WTC11 (cell line): ENCODE measurements at regions not wholly inside any gene's neighbourhood (a gene's known extent, or its start where the extent isn't known, plus 50 kb on each side); places are given as distances from the start of the nearest gene placed in this dataset.

Experiments
- ATAC-seq: fragments of 200-7000 bp; cut with Tn5 transposase; 2 replicates; pipeline ENCODE4 v1.10.0; 2021; ENCODE audit warnings: mild to moderate bottlenecking, moderate library complexity
- CTCF ChIA-PET: fragments of 300-600 bp; sonication (Branson Sonifier 250); formaldehyde crosslinking; loops from one replicate; lab custom pipeline; 2021; ENCODE audit warnings: antibody characterized with exemption; lab: Charles Lee
- POLR2A ChIA-PET: fragments of 350-600 bp; sonication (Branson Sonifier 250); formaldehyde crosslinking; loops from one replicate; lab custom pipeline; 2021; ENCODE audit warnings: antibody characterized with exemption; lab: Charles Lee
- DNase-seq: peaks from one replicate; pipeline ENCODE4 v3.0.0; 2021; ENCODE audit warnings: low spot score
- H3K27ac Mint-ChIP-seq: 2 replicates; pipeline ENCODE4 v1.8.0; 2021; ENCODE audit warnings: mixed read lengths
- H3K27me3 Mint-ChIP-seq: 2 replicates; pipeline ENCODE4 v1.8.0; 2021; ENCODE audit warnings: low read depth, mild to moderate bottlenecking, moderate library complexity, mixed read lengths
- H3K36me3 Mint-ChIP-seq: 2 replicates; pipeline ENCODE4 v1.8.0; 2021; ENCODE audit warnings: mixed read lengths
- H3K4me1 Mint-ChIP-seq: 2 replicates; pipeline ENCODE4 v1.8.0; 2022; ENCODE audit warnings: mixed read lengths
- H3K4me3 Mint-ChIP-seq: 2 replicates; pipeline ENCODE4 v1.8.0; 2021; ENCODE audit warnings: mild to moderate bottlenecking, moderate library complexity, mixed read lengths
- H3K9me3 Mint-ChIP-seq: 2 replicates; pipeline ENCODE4 v1.8.0; 2021; ENCODE audit warnings: mixed read lengths
- AR ChIP-seq: fragments of 250-450 bp; sonication (Bioruptor Pico); IDR thresholded peaks from 2 replicates; pipeline ENCODE4 v1.9.0; 2021; ENCODE audit warnings: mild to moderate bottlenecking
- ATF1 ChIP-seq: sonication (generic); formaldehyde crosslinking; IDR thresholded peaks from 2 replicates; pipeline ENCODE4 v1.8.1; 2023; ENCODE audit warnings: mild to moderate bottlenecking, moderate library complexity, missing genetic modification reagents
- CREB1 ChIP-seq: sonication (generic); formaldehyde crosslinking; IDR thresholded peaks from 2 replicates; pipeline ENCODE4 v1.8.0; 2023; ENCODE audit warnings: mild to moderate bottlenecking, missing genetic modification reagents
- CREM ChIP-seq: sonication (generic); formaldehyde crosslinking; IDR thresholded peaks from 2 replicates; pipeline ENCODE4 v1.8.1; 2022; ENCODE audit warnings: mild to moderate bottlenecking, missing genetic modification reagents, moderate library complexity
- CTCF ChIP-seq: fragments of 200-600 bp; IDR thresholded peaks from 2 replicates; pipeline ENCODE4 v1.8.0; 2022; ENCODE audit warnings: antibody characterized with exemption
- E2F4 ChIP-seq: sonication (generic); formaldehyde crosslinking; IDR thresholded peaks from 2 replicates; pipeline ENCODE4 v1.8.1; 2022; ENCODE audit warnings: low read depth, mild to moderate bottlenecking, moderate library complexity, missing genetic modification reagents, borderline replicate concordance
- EMX1 ChIP-seq: fragments of 250-450 bp; sonication (Bioruptor Pico); IDR thresholded peaks from 2 replicates; pipeline ENCODE4 v1.8.0; 2021; ENCODE audit warnings: mild to moderate bottlenecking
- GABPB1 ChIP-seq: sonication (generic); formaldehyde crosslinking; IDR thresholded peaks from 2 replicates; pipeline ENCODE4 v1.8.1; 2023; ENCODE audit warnings: mild to moderate bottlenecking, missing genetic modification reagents
- IRF1 ChIP-seq: sonication (generic); formaldehyde crosslinking; IDR thresholded peaks from 2 replicates; pipeline ENCODE4 v1.8.0; 2023; ENCODE audit warnings: missing genetic modification reagents
- NFATC4 ChIP-seq: fragments of 250-450 bp; sonication (Bioruptor Pico); IDR thresholded peaks from 2 replicates; pipeline ENCODE4 v1.9.0; 2021; ENCODE audit warnings: mild to moderate bottlenecking
- NR2C2 ChIP-seq: sonication (generic); formaldehyde crosslinking; IDR thresholded peaks from 2 replicates; pipeline ENCODE4 v1.8.0; 2022; ENCODE audit warnings: mild to moderate bottlenecking, missing genetic modification reagents
- PRRX2 ChIP-seq: fragments of 250-450 bp; sonication (Bioruptor Pico); IDR thresholded peaks from 2 replicates; pipeline ENCODE4 v1.8.0; 2021; ENCODE audit warnings: mild to moderate bottlenecking
- SP1 ChIP-seq: sonication (generic); formaldehyde crosslinking; conservative IDR thresholded peaks from 2 replicates; pipeline ENCODE4 v1.8.1; 2022; ENCODE audit warnings: missing genetic modification reagents
- USF1 ChIP-seq: sonication (generic); formaldehyde crosslinking; IDR thresholded peaks from 2 replicates; pipeline ENCODE4 v1.8.0; 2022; ENCODE audit warnings: mild to moderate bottlenecking, missing genetic modification reagents
- ZNF121 ChIP-seq: sonication (generic); formaldehyde crosslinking; IDR thresholded peaks from 2 replicates; pipeline ENCODE4 v1.8.0; 2023; ENCODE audit warnings: missing genetic modification reagents
- ZNF263 ChIP-seq: sonication (generic); formaldehyde crosslinking; IDR thresholded peaks from 2 replicates; pipeline ENCODE4 v1.8.1; 2022; ENCODE audit warnings: low read depth, mild to moderate bottlenecking, moderate library complexity, missing genetic modification reagents

- no peak for TF ChIP-seq ATF1
Measured at GRCh38 chr7:17244786-17245185, 53.7 kb upstream of the AHR start (continued).

GRCh38 chr7:17247357-17247756, 51.1 kb upstream of the AHR start:
- DNase-seq = no peak
- H3K27me3 Mint-ChIP-seq = no peaks in the 10 kb centered on the region
- CTCF ChIA-PET = no interaction called here
- H3K4me3 Mint-ChIP-seq = no peak overlapping the region
- TF ChIP-seq AR (CRISPR knock-in tag) (no peak), SP1 (CRISPR knock-in tag) (no peak), IRF1 (CRISPR knock-in tag) (no peak), E2F4 (CRISPR knock-in tag) (no peak), NFATC4 (CRISPR knock-in tag) (no peak), GABPB1 (CRISPR knock-in tag) (no peak), NR2C2 (CRISPR knock-in tag) (no peak), ZNF121 (CRISPR knock-in tag) (no peak), ZNF263 (CRISPR knock-in tag) (no peak)
- TF ChIP-seq, all 79 proteins: peak for 0
- Mint-ChIP-seq H3K27ac (no peak overlapping the region), H3K4me1 (peaks cover 6% of the 10 kb centered on the region), H3K36me3 (no peaks in the 10 kb centered on the region), H3K9me3 (peaks cover under 1% of the 10 kb centered on the region; the same call in 1 of the 2 replicates)
- POLR2A ChIA-PET = no interaction called here
- no peak for ATAC-seq

- no peak for DNase-seq
- Mint-ChIP-seq H3K27me3 (no peaks in the 10 kb centered on the region), H3K27ac (no peak overlapping the region), H3K9me3 (peaks cover 12% of the 10 kb centered on the region), H3K36me3 (no peaks in the 10 kb centered on the region), H3K4me1 (peaks cover 6% of the 10 kb centered on the region), H3K4me3 (no peak overlapping the region)
- no peak for ATAC-seq
- ChIA-PET POLR2A (no interaction called here), CTCF (no interaction called here)
- TF ChIP-seq CREM (CRISPR knock-in tag) (no peak), ATF1 (no peak), NFATC4 (CRISPR knock-in tag) (no peak), CTCF (no peak), CREB1 (no peak), USF1 (no peak), PRRX2 (no peak), EMX1 (CRISPR knock-in tag) (no peak), AR (CRISPR knock-in tag) (no peak)
Measured at GRCh38 chr7:17248527-17248926, 49.9 kb upstream of the AHR start.
